CD14-positive monocyte (primary cell): ENCODE measurements at regions not wholly inside any gene's neighbourhood (a gene's known extent, or its start where the extent isn't known, plus 50 kb on each side); places are given as distances from the start of the nearest gene placed in this dataset.

ENCODE experiments used
- DNase-seq, 3 donors: peaks; one replicate each; pipeline ENCODE4 v3.0.0-alpha.2; 2011 to 2022
- H2AFZ ChIP-seq: 2 replicates; pipeline ENCODE4 v1.6.0; 2012; ENCODE audit warnings: mild to moderate bottlenecking, low read depth, low read length, inconsistent platforms; ENCODE audit not compliant: insufficient read depth, poor library complexity, severe bottlenecking
- H3K27ac ChIP-seq, 2 donors: 1 replicate in 1 of 2; 2 replicates in 1 of 2; pipeline ENCODE4 v1.5.1; 2012 to 2013; ENCODE audit warnings: low read length in 2 of 2, control low read depth in 1 of 2, inconsistent platforms in 1 of 2, low read depth in 1 of 2, mild to moderate bottlenecking in 1 of 2
- H3K27me3 ChIP-seq, 2 donors: one replicate each; pipeline versions ENCODE4 v1.6.0 to v1.6.1; 2011 to 2013; ENCODE audit warnings: low read length in 2 of 2; ENCODE audit not compliant: control insufficient read depth in 2 of 2, insufficient read depth in 2 of 2
- H3K36me3 ChIP-seq, 2 donors: replicated peaks in 1 of 2; 1 replicate in 1 of 2; 2 replicates in 1 of 2; pipeline versions ENCODE4 v1.5.1 to v1.6.1; 2012 to 2013; ENCODE audit warnings: low read length in 2 of 2, control low read depth in 1 of 2, inconsistent platforms in 1 of 2, mild to moderate bottlenecking in 1 of 2; ENCODE audit not compliant: insufficient read depth in 2 of 2, control insufficient read depth in 1 of 2
- H3K4me1 ChIP-seq, 2 donors: 1 replicate in 1 of 2; 2 replicates in 1 of 2; pipeline versions ENCODE4 v1.5.1 to v1.6.1; 2012 to 2013; ENCODE audit warnings: low read length in 2 of 2, control low read depth in 1 of 2, inconsistent platforms in 1 of 2, mild to moderate bottlenecking in 1 of 2, moderate library complexity in 1 of 2; ENCODE audit not compliant: insufficient read depth in 2 of 2, control insufficient read depth in 1 of 2
- H3K4me2 ChIP-seq: replicated peaks from 2 replicates; pipeline ENCODE3; 2012; ENCODE audit warnings: low read length, moderate library complexity, mild to moderate bottlenecking; ENCODE audit not compliant: poor library complexity, severe bottlenecking; ENCODE audit errors: extremely low read depth
- H3K4me3 ChIP-seq, 3 experiments: fragments of 200-600 bp in 1 of 3; sonication (generic) in 1 of 3; replicated peaks in 1 of 3; 1 replicate in 2 of 3; 2 replicates in 1 of 3; pipeline ENCODE4 v1.5.1; 2011 to 2013; ENCODE audit warnings: low read length in 3 of 3, mild to moderate bottlenecking in 3 of 3, control low read depth in 2 of 3, low read depth in 2 of 3, inconsistent platforms in 1 of 3, moderate library complexity in 1 of 3
- H3K79me2 ChIP-seq: 2 replicates; pipeline ENCODE4 v1.6.0; 2012; ENCODE audit warnings: mild to moderate bottlenecking, control low read depth, inconsistent platforms, low read length, moderate library complexity; ENCODE audit not compliant: insufficient read depth
- H3K9ac ChIP-seq: 2 replicates; pipeline ENCODE4 v1.6.0; 2017; ENCODE audit warnings: low read length, mild to moderate bottlenecking; ENCODE audit not compliant: insufficient read depth, poor library complexity, severe bottlenecking
- H3K9me3 ChIP-seq, 2 donors: replicated peaks in 1 of 2; 1 replicate in 1 of 2; 2 replicates in 1 of 2; pipeline versions ENCODE4 v1.5.1 to v1.6.1; 2012 to 2013; ENCODE audit warnings: low read length in 2 of 2, control low read depth in 1 of 2; ENCODE audit not compliant: control insufficient read depth in 1 of 2, insufficient read depth in 1 of 2
- H4K20me1 ChIP-seq: 2 replicates; pipeline ENCODE4 v1.6.0; 2012; ENCODE audit warnings: mild to moderate bottlenecking, low read length, control low read depth, moderate library complexity; ENCODE audit not compliant: insufficient read depth
- H3K27ac Mint-ChIP-seq, 7 donors: one replicate each; pipeline ENCODE4 v1.8.0; 2020; ENCODE audit warnings: mild to moderate bottlenecking in 7 of 7, mixed read lengths in 7 of 7, moderate library complexity in 6 of 7, inconsistent platforms in 2 of 7
- H3K27me3 Mint-ChIP-seq, 3 donors: one replicate each; pipeline ENCODE4 v1.8.0; 2021 to 2022; ENCODE audit warnings: low read depth in 3 of 3, mild to moderate bottlenecking in 3 of 3, mixed read lengths in 3 of 3, moderate library complexity in 3 of 3, inconsistent platforms in 1 of 3
- H3K36me3 Mint-ChIP-seq, 2 donors: one replicate each; pipeline ENCODE4 v1.8.0; 2020; ENCODE audit warnings: mixed read lengths in 2 of 2, inconsistent platforms in 1 of 2, mild to moderate bottlenecking in 1 of 2
- H3K4me1 Mint-ChIP-seq: one replicate; pipeline ENCODE4 v1.8.0; 2020; ENCODE audit warnings: mild to moderate bottlenecking, mixed read lengths
- H3K4me3 Mint-ChIP-seq, 2 donors: one replicate each; pipeline ENCODE4 v1.8.0; 2020; ENCODE audit warnings: mild to moderate bottlenecking in 2 of 2, mixed read lengths in 2 of 2, moderate library complexity in 1 of 2
- H3K9me3 Mint-ChIP-seq, 7 donors: one replicate each; pipeline ENCODE4 v1.8.0; 2020 to 2022; ENCODE audit warnings: mixed read lengths in 7 of 7, mild to moderate bottlenecking in 6 of 7, moderate library complexity in 6 of 7, inconsistent platforms in 2 of 7
- CTCF ChIP-seq: fragments of 200-600 bp; IDR thresholded peaks from one replicate; pipeline ENCODE4 v1.8.0; 2022; ENCODE audit warnings: antibody characterized with exemption, mild to moderate bottlenecking
- WGBS: methylation state at CpG from one replicate; pipeline ENCODE4 v1.1.5; 2013; ENCODE audit warnings: missing lambda C conversion rate; ENCODE audit not compliant: insufficient coverage; 5-methylcytosine and 5-hydroxymethylcytosine counted together
- intact Hi-C, 2 donors: fragments of 100-400 bp; cut with micrococcal nuclease; formaldehyde crosslinking; loops; one replicate each; pipeline versions ENCODE4 v1.15.0 to v1.15.1; 2023

- H2AFZ ChIP-seq = no peak overlapping the region
- H3K4me3 ChIP-seq = no peak overlapping the region
- H3K9me3 ChIP-seq = no peaks in the 10 kb centered on the region
- no peaks in the 10 kb centered on the region for H3K36me3 ChIP-seq
- 96% methylated on average over 9 of the region's 13 CpGs for WGBS
- no peak overlapping the region for H3K27ac ChIP-seq
- no peak overlapping the region for H3K4me2 ChIP-seq
- no peak overlapping the region for H3K4me3 Mint-ChIP-seq
- peaks cover 0 to 8% (median 0%) of the 10 kb centered on the region in 7 donors for H3K9me3 Mint-ChIP-seq
- no peak overlapping the region for H3K9ac ChIP-seq
- no peak for DNase-seq
- no peak for TF ChIP-seq CTCF
- peak overlapping the region in 1 of 7 donors; percentile 54 for H3K27ac Mint-ChIP-seq
- H3K36me3 Mint-ChIP-seq = no peaks in the 10 kb centered on the region
- no peaks in the 10 kb centered on the region for H4K20me1 ChIP-seq
- H3K4me1 ChIP-seq = peaks cover 11 to 15% of the 10 kb centered on the region in 2 donors
- H3K79me2 ChIP-seq = no peaks in the 10 kb centered on the region
- H3K4me1 Mint-ChIP-seq = peaks cover 10% of the 10 kb centered on the region
- H3K27me3 Mint-ChIP-seq = peaks cover 1 to 9% (median 5%) of the 10 kb centered on the region in 3 donors
- intact Hi-C loops = no loop called here
- no peaks in the 10 kb centered on the region for H3K27me3 ChIP-seq
These were observed 218.3 kb downstream of the HAUS1 start for GRCh38 chr18:46322411-46322891.

- 97% methylated on average over 6 of the region's 7 CpGs for WGBS
- H3K36me3 ChIP-seq = no peaks in the 10 kb centered on the region
- H3K4me2 ChIP-seq = no peak overlapping the region
- no peaks in the 10 kb centered on the region for H3K79me2 ChIP-seq
- H3K27ac ChIP-seq = no peak overlapping the region
- Mint-ChIP-seq H3K36me3 (no peaks in the 10 kb centered on the region), H3K9me3 (peaks cover 0 to 5% (median 0%) of the 10 kb centered on the region in 7 donors), H3K27ac (peak overlapping the region in 1 of 7 donors; percentile 14), H3K4me3 (no peak overlapping the region), H3K27me3 (peaks cover 1 to 9% (median 5%) of the 10 kb centered on the region in 3 donors), H3K4me1 (peaks cover 10% of the 10 kb centered on the region)
- no peak overlapping the region for H2AFZ ChIP-seq
- H3K9ac ChIP-seq = no peak overlapping the region
- no peak for TF ChIP-seq CTCF
- DNase-seq = no peak
- no peaks in the 10 kb centered on the region for H4K20me1 ChIP-seq
- H3K9me3 ChIP-seq = no peaks in the 10 kb centered on the region
- no peaks in the 10 kb centered on the region for H3K27me3 ChIP-seq
- no peak overlapping the region for H3K4me3 ChIP-seq
- peaks cover 11 to 15% of the 10 kb centered on the region in 2 donors for H3K4me1 ChIP-seq
- intact Hi-C loops = no loop called here
These were observed 218.8 kb downstream of the HAUS1 start for GRCh38 chr18:46322941-46323340.
